Gastrocnemius medialis (tissue), 4 donors: ENCODE measurements at regions not wholly inside any gene's neighbourhood (a gene's known extent, or its start where the extent isn't known, plus 50 kb on each side); places are given as distances from the start of the nearest gene placed in this dataset.

Source experiments
- CTCF ChIP-seq, 5 experiments: fragments of 450-650 bp in 3 of 5; fragments of 200-600 bp in 2 of 5; sonication (generic) in 2 of 5; IDR thresholded peaks in 4 of 5; conservative IDR thresholded peaks in 1 of 5; 1 replicate in 4 of 5; 2 replicates in 1 of 5; pipeline ENCODE4 v1.5.1; 2016 to 2019; ENCODE audit warnings: antibody characterized with exemption in 5 of 5, mild to moderate bottlenecking in 3 of 5, moderate library complexity in 3 of 5
- POLR2A ChIP-seq, 2 donors: fragments of 450-650 bp; IDR thresholded peaks; one replicate each; pipeline ENCODE4 v1.6.1; 2017; ENCODE audit warnings: antibody characterized with exemption in 2 of 2, mild to moderate bottlenecking in 2 of 2, moderate library complexity in 2 of 2

DNA sequence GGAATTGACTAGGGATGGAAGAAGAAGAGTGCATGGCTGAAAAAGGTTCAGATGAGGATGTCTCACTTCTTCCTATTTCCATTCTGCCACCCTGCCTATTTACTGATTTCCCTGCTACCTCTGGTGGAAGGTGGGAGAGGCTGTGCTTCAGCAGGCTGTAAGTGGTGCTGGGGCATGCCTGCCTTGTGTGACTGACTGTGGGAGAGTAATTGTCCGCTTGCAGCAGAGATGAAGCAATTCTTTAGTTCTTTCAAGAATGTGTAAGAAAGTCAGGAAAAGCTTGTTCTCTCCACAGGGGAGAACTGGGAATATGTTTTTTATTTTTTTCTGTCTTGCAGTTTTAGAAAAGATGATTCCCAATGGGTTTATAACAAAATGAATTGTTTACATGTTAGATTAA, 72.5 kb upstream of the NYAP2 start:
- TF ChIP-seq CTCF (IDR thresholded peaks at IDR 0.05 in 4 of 5, conservative IDR thresholded peaks at IDR 0.05 in 1 of 5) (no peak), POLR2A (IDR thresholded peaks at IDR 0.05) (no peak)
